GM18507 (cell line): ENCODE measurements at regions not wholly inside any gene's neighbourhood (a gene's known extent, or its start where the extent isn't known, plus 50 kb on each side); places are given as distances from the start of the nearest gene placed in this dataset.

Experiments used
- DNase-seq: peaks from one replicate; pipeline ENCODE4 v3.0.0; 2011; ENCODE audit warnings: low read depth; ENCODE audit not compliant: insufficient read length; ENCODE audit errors: extremely low spot score
- FAIRE-seq: peaks from 2 replicates; lab custom pipeline; 2011; peaks lifted over from hg19 to GRCh38; lab: Jason Lieb, UNC

- DNase-seq (no peak), FAIRE-seq (peak; percentile 70)
Observed at GRCh38 chr6:130314271-130314670, 51.5 kb upstream of the TMEM200A start.

- FAIRE-seq: peak; percentile 18
- no peak for DNase-seq
Observed at GRCh38 chr6:130313206-130313605, 52.6 kb upstream of the TMEM200A start.

GRCh38 chr6:130309028-130309427 lies 56.8 kb upstream of the TMEM200A start:
- no peak for DNase-seq
- FAIRE-seq: no peak

- peak; percentile 5 for FAIRE-seq
- no peak for DNase-seq
Observed at GRCh38 chr6:130307752-130308361, 58.0 kb upstream of the TMEM200A start.

GRCh38 chr6:130306377-130306776 lies 59.4 kb upstream of the TMEM200A start:
- DNase-seq (no peak), FAIRE-seq (no peak)

GRCh38 chr6:130303431-130303830 lies 62.4 kb upstream of the TMEM200A start:
- FAIRE-seq: no peak
- no peak for DNase-seq

GRCh38 chr6:130298258-130298657 lies 67.6 kb upstream of the TMEM200A start:
- FAIRE-seq (no peak), DNase-seq (no peak)

GRCh38 chr6:130296854-130297253 lies 69.0 kb upstream of the TMEM200A start:
- FAIRE-seq (no peak), DNase-seq (no peak)

GRCh38 chr6:130293800-130294199 lies 71.0 kb upstream of the SAMD3 start:
- FAIRE-seq (peak; percentile 76), DNase-seq (no peak)

GRCh38 chr6:130288065-130288464 lies 65.3 kb upstream of the SAMD3 start:
- FAIRE-seq: no peak

GRCh38 chr6:130282234-130282995 lies 59.7 kb upstream of the SAMD3 start:
- FAIRE-seq: peak; percentile 61
- DNase-seq: no peak

More at GRCh38 chr6:130288065-130288464, 65.3 kb upstream of the SAMD3 start:
- DNase-seq: no peak

- DNase-seq (no peak), FAIRE-seq (no peak)
Observed at GRCh38 chr6:130276507-130276906, 53.8 kb upstream of the SAMD3 start.

GRCh38 chr6:130274007-130274406 lies 51.3 kb upstream of the SAMD3 start:
- FAIRE-seq (no peak), DNase-seq (no peak)
